ENCODE measurements at regions not wholly inside any gene's neighbourhood (a gene's known extent, or its start where the extent isn't known, plus 50 kb on each side); places are given as distances from the start of the nearest gene placed in this dataset.
A peak's percentile ranks its signal among the peaks of the same experiment; 100 is the strongest.

- Mint-ChIP-seq H3K4me1 (ENCODE audit: low read depth, unreplicated experiment) (peaks cover 77% of the 10 kb centered on the region), H3K4me3 (ENCODE audit: low read depth, unreplicated experiment) (no peak overlapping the region), H3K9me3 (ENCODE audit: low read depth, unreplicated experiment) (peaks cover 2% of the 10 kb centered on the region), H3K27me3 (ENCODE audit: unreplicated experiment) (no peaks in the 10 kb centered on the region), H3K27ac (ENCODE audit: unreplicated experiment) (peak overlapping the region; percentile 39), H3K36me3 (ENCODE audit: insufficient read depth, unreplicated experiment) (peaks cover 33% of the 10 kb centered on the region)
- intact Hi-C loops (cut with micrococcal nuclease; ENCODE audit: unreplicated experiment), result no loop called here
- CTCF ChIA-PET, result interaction anchor here (0.8 to 2.3 kb wide), 2 partner anchors 26 to 62 kb away, joined by 3 to 7 read pairs; no protein-coding TSS in a partner anchor
- BruUV-seq (replicated peaks), result no TSS peak
- DNase-seq, result peak; percentile 22
- no peak for TF ChIP-seq CTCF (IDR thresholded peaks at IDR 0.05; ENCODE audit: unreplicated experiment)
Observed at GRCh38 chr19:46951171-46951986, 68.3 kb upstream of the NPAS1 start.

- CTCF ChIA-PET, result no interaction called here
- peaks cover 2% of the 10 kb centered on the region for H3K9me3 Mint-ChIP-seq (ENCODE audit: low read depth, unreplicated experiment)
- intact Hi-C loops (cut with micrococcal nuclease; ENCODE audit: unreplicated experiment), result no loop called here
- H3K4me3 Mint-ChIP-seq (ENCODE audit: low read depth, unreplicated experiment), result no peak overlapping the region
- no peak for TF ChIP-seq CTCF (IDR thresholded peaks at IDR 0.05; ENCODE audit: unreplicated experiment)
- H3K36me3 Mint-ChIP-seq (ENCODE audit: insufficient read depth, unreplicated experiment), result peaks cover 28% of the 10 kb centered on the region
- peak overlapping the region; percentile 65 for H3K27ac Mint-ChIP-seq (ENCODE audit: unreplicated experiment)
- BruUV-seq (replicated peaks), result no TSS peak
- H3K4me1 Mint-ChIP-seq (ENCODE audit: low read depth, unreplicated experiment), result peaks cover 63% of the 10 kb centered on the region
- DNase-seq, result no peak
- H3K27me3 Mint-ChIP-seq (ENCODE audit: unreplicated experiment), result no peaks in the 10 kb centered on the region
Observed at GRCh38 chr19:46952874-46953273, 66.8 kb upstream of the NPAS1 start.

- Mint-ChIP-seq H3K9me3 (ENCODE audit: low read depth, unreplicated experiment) (peaks cover 2% of the 10 kb centered on the region), H3K36me3 (ENCODE audit: insufficient read depth, unreplicated experiment) (peaks cover 26% of the 10 kb centered on the region), H3K27ac (ENCODE audit: unreplicated experiment) (peak overlapping the region; percentile 65), H3K4me3 (ENCODE audit: low read depth, unreplicated experiment) (peak overlapping the region; percentile 56), H3K27me3 (ENCODE audit: unreplicated experiment) (no peaks in the 10 kb centered on the region), H3K4me1 (ENCODE audit: low read depth, unreplicated experiment) (peaks cover 63% of the 10 kb centered on the region)
- CTCF ChIA-PET, result interaction anchor here (0.9 to 1.3 kb wide), 3 partner anchors 10 to 59 kb away, joined by 3 to 5 read pairs (median 4); no protein-coding TSS in a partner anchor
- intact Hi-C loops (cut with micrococcal nuclease; ENCODE audit: unreplicated experiment), result no loop called here
- TF ChIP-seq CTCF (IDR thresholded peaks at IDR 0.05; ENCODE audit: unreplicated experiment), result no peak
- no peak for DNase-seq
- BruUV-seq (replicated peaks), result no TSS peak
Observed at GRCh38 chr19:46953955-46954501, 65.6 kb upstream of the NPAS1 start.

GRCh38 chr19:46954502-46954992, 65.1 kb upstream of the NPAS1 start:
- Mint-ChIP-seq H3K4me3 (ENCODE audit: low read depth, unreplicated experiment) (peak overlapping the region; percentile 56), H3K36me3 (ENCODE audit: insufficient read depth, unreplicated experiment) (peaks cover 28% of the 10 kb centered on the region), H3K27ac (ENCODE audit: unreplicated experiment) (peak overlapping the region; percentile 65), H3K9me3 (ENCODE audit: low read depth, unreplicated experiment) (peaks cover 2% of the 10 kb centered on the region), H3K4me1 (ENCODE audit: low read depth, unreplicated experiment) (peaks cover 62% of the 10 kb centered on the region), H3K27me3 (ENCODE audit: unreplicated experiment) (no peaks in the 10 kb centered on the region)
- no peak for DNase-seq
- CTCF ChIA-PET, result interaction anchor here (1.3 kb wide), 2 partner anchors 28 to 58 kb away, joined by 3 to 4 read pairs; no protein-coding TSS in a partner anchor
- intact Hi-C loops (cut with micrococcal nuclease; ENCODE audit: unreplicated experiment), result no loop called here
- BruUV-seq (replicated peaks), result no TSS peak
- TF ChIP-seq CTCF (IDR thresholded peaks at IDR 0.05; ENCODE audit: unreplicated experiment), result no peak

Measured in Calu3 (cell line).